Panc1 (cell line): ENCODE measurements at regions not wholly inside any gene's neighbourhood (a gene's known extent, or its start where the extent isn't known, plus 50 kb on each side); places are given as distances from the start of the nearest gene placed in this dataset.

Experiments
- CTCF ChIP-seq: fragments of 450-650 bp; IDR thresholded peaks from 2 replicates; pipeline ENCODE4 v1.5.1; 2017; ENCODE audit warnings: mild to moderate bottlenecking
- POLR2AphosphoS5 ChIP-seq: IDR thresholded peaks from 2 replicates; pipeline ENCODE4 v1.6.1; 2012; ENCODE audit warnings: mild to moderate bottlenecking, low read depth, low read length, moderate library complexity
- REST ChIP-seq, 2 experiments: IDR thresholded peaks; 2 replicates each; pipeline ENCODE4 v1.6.1; 2011 to 2012; ENCODE audit warnings: low read depth in 2 of 2, control low read depth in 1 of 2, low read length in 1 of 2, mild to moderate bottlenecking in 1 of 2, moderate library complexity in 1 of 2; ENCODE audit not compliant: insufficient read depth in 1 of 2
- SIN3A ChIP-seq: IDR thresholded peaks from 2 replicates; pipeline ENCODE4 v1.6.1; 2012; ENCODE audit warnings: low read depth, mild to moderate bottlenecking, low read length, moderate library complexity, borderline replicate concordance; ENCODE audit not compliant: insufficient read depth

- TF ChIP-seq CTCF (no peak), REST (IDR thresholded peaks at IDR 0.05; ENCODE audit: insufficient read depth in 1 of 2, low read depth in 2 of 2, low read length in 1 of 2) (no peak), SIN3A (no peak), POLR2AphosphoS5 (no peak)
Observed at GRCh38 chr20:50367739-50368375, 142.3 kb upstream of the PTPN1 start.
